22Rv1 (cell line): ENCODE measurements at regions not wholly inside any gene's neighbourhood (a gene's known extent, or its start where the extent isn't known, plus 50 kb on each side); places are given as distances from the start of the nearest gene placed in this dataset.
"Not testable (repeated sequence)": the region's sequence is repeated elsewhere in the genome, so short reads cannot be mapped to it uniquely, and the experiment has no call there.

Experiments used
- CTCF ChIP-seq: fragments of 450-650 bp; IDR thresholded peaks from 2 replicates; pipeline ENCODE4 v1.5.1; 2017; ENCODE audit warnings: mild to moderate bottlenecking
- ZFX ChIP-seq: fragments of 450-650 bp; IDR thresholded peaks from 2 replicates; pipeline ENCODE4 v1.6.1; 2017; ENCODE audit warnings: antibody characterized with exemption, borderline replicate concordance

- TF ChIP-seq ZFX, CTCF: not testable (repeated sequence)
Measured at GRCh38 chr3:75496600-75496999, 167.5 kb upstream of the FRG2C start.
